Forelimb muscle (tissue), 1 donor: ENCODE measurements at regions not wholly inside any gene's neighbourhood (a gene's known extent, or its start where the extent isn't known, plus 50 kb on each side); places are given as distances from the start of the nearest gene placed in this dataset.

Experiments
- DNase-seq: peaks from one replicate; pipeline ENCODE4 v3.0.0-alpha.2; 2013; ENCODE audit warnings: low read depth

DNA sequence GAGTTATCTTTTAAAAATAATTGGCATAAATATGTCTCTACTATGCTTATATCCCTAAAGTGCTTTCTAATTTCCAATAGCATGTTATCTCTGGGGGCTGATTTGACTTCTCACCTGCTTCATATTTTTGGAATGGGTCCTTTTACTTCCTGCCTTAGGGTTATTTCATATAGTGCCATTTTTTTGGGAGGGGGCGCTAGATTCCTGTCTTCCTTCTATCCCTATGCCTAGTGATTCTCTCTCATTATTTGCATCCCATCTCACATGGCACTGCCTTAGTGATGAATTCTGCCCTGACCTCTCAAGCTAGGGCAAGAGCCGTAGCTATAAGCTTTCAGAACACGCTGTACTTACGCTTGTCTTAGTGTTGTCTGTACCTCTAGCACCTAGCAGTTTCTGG is 150.3 kb upstream of the SLITRK3 start:
- no peak for DNase-seq

DNA sequence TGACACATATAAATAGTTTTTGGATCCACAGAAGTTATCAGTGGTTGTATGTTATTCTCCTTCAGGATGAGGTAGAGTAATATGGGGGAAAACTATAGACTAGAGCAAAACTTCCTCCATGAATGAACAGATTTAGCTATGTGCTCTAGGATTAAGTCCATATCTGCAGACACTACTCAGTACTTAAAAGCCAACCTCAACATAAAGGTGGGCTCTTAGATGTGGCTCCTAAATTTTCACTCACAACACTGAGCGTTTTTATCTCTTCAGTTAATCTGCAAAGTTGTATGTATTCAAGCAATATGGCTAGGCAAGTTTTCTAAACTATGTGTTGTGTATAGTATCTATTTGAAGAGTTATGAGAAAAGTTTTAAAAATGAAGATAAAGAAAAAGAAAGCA is 147.0 kb upstream of the SLITRK3 start:
- DNase-seq, result no peak

DNA sequence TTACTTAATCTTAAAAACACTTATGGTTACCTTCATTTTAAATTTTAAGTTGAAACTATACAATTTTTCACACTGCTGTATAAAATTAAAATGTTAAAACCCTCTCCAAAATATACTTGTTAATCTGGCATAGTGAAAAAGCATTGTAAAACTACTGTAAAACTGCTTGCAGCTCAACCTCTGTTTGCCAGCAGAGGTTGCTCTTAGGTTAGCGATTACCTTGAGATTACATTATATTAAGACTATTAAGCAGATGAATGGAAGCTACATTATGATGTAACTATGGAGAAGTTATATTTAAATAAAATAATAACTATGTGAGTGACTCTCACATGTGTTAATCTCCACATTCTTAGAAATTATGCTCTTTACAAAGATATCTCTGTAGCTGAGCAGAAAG is 143.6 kb upstream of the SLITRK3 start:
- DNase-seq, result peak; percentile 17

DNA sequence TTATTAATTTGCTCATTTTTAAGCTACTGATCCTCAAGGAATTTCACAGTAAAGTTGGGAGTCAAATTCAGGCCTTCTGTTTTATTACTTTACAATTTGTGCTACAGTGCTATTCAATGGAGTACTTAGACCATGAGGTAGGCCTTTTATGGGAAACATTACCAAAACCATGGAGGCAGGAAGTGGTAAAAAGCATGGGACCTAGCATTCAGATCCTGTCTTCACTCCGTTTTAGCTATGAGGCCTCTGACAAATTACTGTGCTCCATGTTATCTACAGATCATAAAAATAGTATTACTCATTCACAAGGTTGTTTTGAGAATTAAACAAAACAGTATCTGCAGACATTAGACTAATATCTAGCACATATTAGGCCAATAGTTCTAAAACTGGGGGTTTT is 140.6 kb upstream of the SLITRK3 start:
- DNase-seq, result no peak
